ENCODE measurements at regions not wholly inside any gene's neighbourhood (a gene's known extent, or its start where the extent isn't known, plus 50 kb on each side); places are given as distances from the start of the nearest gene placed in this dataset.

DNA sequence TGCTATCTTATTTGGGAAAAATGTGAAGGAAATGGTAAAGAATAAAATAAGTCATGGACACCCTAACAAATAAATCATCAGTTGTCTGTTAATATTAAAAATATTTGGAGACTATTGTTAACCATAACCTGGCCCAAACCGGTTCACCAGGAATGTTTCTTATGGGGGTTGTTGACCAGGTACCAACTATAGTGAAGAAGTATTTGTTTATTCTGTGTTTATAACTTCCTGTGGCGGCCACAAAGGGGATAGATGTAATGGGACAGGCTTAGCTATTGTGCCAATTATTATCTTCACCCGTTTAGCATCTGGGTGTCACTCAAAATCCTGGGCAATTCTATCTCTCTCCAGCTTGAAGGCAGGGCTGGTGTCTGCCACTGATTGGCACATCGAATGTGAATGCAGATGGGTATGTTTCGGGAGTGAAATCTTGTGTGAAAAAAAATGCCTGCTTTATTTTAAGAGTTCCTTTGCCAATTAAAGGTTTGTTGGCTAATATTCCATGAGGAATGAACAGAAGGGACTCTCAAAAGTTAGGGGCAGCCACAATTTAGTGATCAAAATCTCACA, 500.9 kb downstream of the ARL4A start:
- no peak for DNase-seq
- Histone ChIP-seq H3K4me3 (ENCODE audit: control extremely low read depth in 1 of 5, extremely low read depth in 1 of 5, insufficient read depth in 1 of 5, low read depth in 2 of 5, low read length in 4 of 5) (no peak overlapping the region), H3K4me1 (ENCODE audit: control insufficient read depth in 2 of 2, insufficient read depth in 2 of 2, low read length in 2 of 2) (no peaks in the 10 kb centered on the region), H3K9ac (ENCODE audit: low read length) (no peak overlapping the region), H3K4me2 (replicated peaks; ENCODE audit: low read depth, low read length, poor library complexity, severe bottlenecking) (no peak overlapping the region), H3K27ac (ENCODE audit: low read length in 2 of 2) (no peak overlapping the region), H4K20me1 (ENCODE audit: control insufficient read depth, insufficient read depth, low read length, poor library complexity, severe bottlenecking) (no peaks in the 10 kb centered on the region), H3K27me3 (replicated peaks in 1 of 4; ENCODE audit: control extremely low read depth in 1 of 4, control insufficient read depth in 3 of 4, insufficient read depth in 4 of 4, low read length in 3 of 4) (no peaks in the 10 kb centered on the region), H3K36me3 (replicated peaks in 1 of 2; ENCODE audit: control extremely low read depth in 1 of 2, control insufficient read depth in 1 of 2, extremely low read depth in 1 of 2, insufficient read depth in 2 of 2, low read length in 1 of 2) (no peaks in the 10 kb centered on the region), H3K79me2 (ENCODE audit: control insufficient read depth, insufficient read depth, low read length) (no peaks in the 10 kb centered on the region), H2AFZ (ENCODE audit: insufficient read depth, low read depth, low read length, poor library complexity, severe bottlenecking) (no peak overlapping the region), H3K9me3 (ENCODE audit: control extremely low read depth in 1 of 3, control insufficient read depth in 2 of 3, insufficient read depth in 1 of 3, low read length in 2 of 3) (no peaks in the 10 kb centered on the region)
- intact Hi-C loops (cut with micrococcal nuclease): no loop called here
- Mint-ChIP-seq H3K9me3 (ENCODE audit: insufficient read depth) (no peaks in the 10 kb centered on the region), H3K4me3 (no peak overlapping the region), H3K27ac (no peak overlapping the region), H3K27me3 (peaks cover 6% of the 10 kb centered on the region), H3K4me1 (no peaks in the 10 kb centered on the region)
- no peak for TF ChIP-seq EZH2 (IDR thresholded peaks at IDR 0.05; ENCODE audit: borderline replicate concordance, insufficient read depth, low read depth, low read length, poor library complexity, severe bottlenecking)
- TF ChIP-seq, protein P1, sequence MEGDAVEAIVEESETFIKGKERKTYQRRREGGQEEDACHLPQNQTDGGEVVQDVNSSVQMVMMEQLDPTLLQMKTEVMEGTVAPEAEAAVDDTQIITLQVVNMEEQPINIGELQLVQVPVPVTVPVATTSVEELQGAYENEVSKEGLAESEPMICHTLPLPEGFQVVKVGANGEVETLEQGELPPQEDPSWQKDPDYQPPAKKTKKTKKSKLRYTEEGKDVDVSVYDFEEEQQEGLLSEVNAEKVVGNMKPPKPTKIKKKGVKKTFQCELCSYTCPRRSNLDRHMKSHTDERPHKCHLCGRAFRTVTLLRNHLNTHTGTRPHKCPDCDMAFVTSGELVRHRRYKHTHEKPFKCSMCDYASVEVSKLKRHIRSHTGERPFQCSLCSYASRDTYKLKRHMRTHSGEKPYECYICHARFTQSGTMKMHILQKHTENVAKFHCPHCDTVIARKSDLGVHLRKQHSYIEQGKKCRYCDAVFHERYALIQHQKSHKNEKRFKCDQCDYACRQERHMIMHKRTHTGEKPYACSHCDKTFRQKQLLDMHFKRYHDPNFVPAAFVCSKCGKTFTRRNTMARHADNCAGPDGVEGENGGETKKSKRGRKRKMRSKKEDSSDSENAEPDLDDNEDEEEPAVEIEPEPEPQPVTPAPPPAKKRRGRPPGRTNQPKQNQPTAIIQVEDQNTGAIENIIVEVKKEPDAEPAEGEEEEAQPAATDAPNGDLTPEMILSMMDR (IDR thresholded peaks at IDR 0.05): no peak
- CTCF ChIA-PET: no interaction called here
- POLR2A ChIA-PET: no interaction called here
- no peak for ATAC-seq (ENCODE audit: low read depth)
- 78% methylated on average over 4 of the region's 5 CpGs for WGBS (ENCODE audit: insufficient coverage)

DNA sequence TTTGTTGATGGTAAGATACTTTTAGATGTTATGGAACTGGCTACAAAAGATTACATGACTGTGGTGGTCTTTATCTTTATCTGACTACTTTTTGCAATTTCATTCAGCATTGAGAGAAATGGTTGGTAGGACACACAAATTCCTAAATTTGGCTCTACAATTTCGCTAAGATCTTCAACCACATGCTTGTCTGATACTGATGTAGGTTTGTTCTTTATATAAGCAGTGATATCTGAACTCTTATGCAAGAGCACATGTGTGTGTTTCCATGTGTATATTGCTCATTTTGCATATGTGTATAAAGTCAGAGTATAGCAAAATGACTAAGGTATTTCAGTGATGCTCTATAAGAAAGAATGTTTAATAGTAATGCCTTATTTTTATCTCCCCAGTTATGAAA, 501.5 kb downstream of the ARL4A start:
- Mint-ChIP-seq H3K9me3 (ENCODE audit: insufficient read depth) (no peaks in the 10 kb centered on the region), H3K27me3 (peaks cover 6% of the 10 kb centered on the region), H3K4me3 (no peak overlapping the region), H3K4me1 (no peaks in the 10 kb centered on the region), H3K27ac (no peak overlapping the region)
- TF ChIP-seq EZH2 (IDR thresholded peaks at IDR 0.05; ENCODE audit: borderline replicate concordance, insufficient read depth, low read depth, low read length, poor library complexity, severe bottlenecking): no peak
- TF ChIP-seq, protein P1 (IDR thresholded peaks at IDR 0.05): no peak
- H3K4me2 ChIP-seq (replicated peaks; ENCODE audit: low read depth, low read length, poor library complexity, severe bottlenecking): no peak overlapping the region
- H3K9ac ChIP-seq (ENCODE audit: low read length): no peak overlapping the region
- H2AFZ ChIP-seq (ENCODE audit: insufficient read depth, low read depth, low read length, poor library complexity, severe bottlenecking): no peak overlapping the region
- ATAC-seq (ENCODE audit: low read depth) (no peak), DNase-seq (no peak)
- H3K27me3 ChIP-seq (replicated peaks in 1 of 4; ENCODE audit: control extremely low read depth in 1 of 4, control insufficient read depth in 3 of 4, insufficient read depth in 4 of 4, low read length in 3 of 4): no peaks in the 10 kb centered on the region
- WGBS (ENCODE audit: insufficient coverage): no CpG with 5 or more reads among the region's 1 CpG
- H3K4me1 ChIP-seq (ENCODE audit: control insufficient read depth in 2 of 2, insufficient read depth in 2 of 2, low read length in 2 of 2): no peaks in the 10 kb centered on the region
- H3K79me2 ChIP-seq (ENCODE audit: control insufficient read depth, insufficient read depth, low read length): no peaks in the 10 kb centered on the region
- H3K4me3 ChIP-seq (ENCODE audit: control extremely low read depth in 1 of 5, extremely low read depth in 1 of 5, insufficient read depth in 1 of 5, low read depth in 2 of 5, low read length in 4 of 5): no peak overlapping the region
- no peaks in the 10 kb centered on the region for H4K20me1 ChIP-seq (ENCODE audit: control insufficient read depth, insufficient read depth, low read length, poor library complexity, severe bottlenecking)
- no peaks in the 10 kb centered on the region for H3K9me3 ChIP-seq (ENCODE audit: control extremely low read depth in 1 of 3, control insufficient read depth in 2 of 3, insufficient read depth in 1 of 3, low read length in 2 of 3)
- H3K27ac ChIP-seq (ENCODE audit: low read length in 2 of 2): no peak overlapping the region
- POLR2A ChIA-PET: no interaction called here
- intact Hi-C loops (cut with micrococcal nuclease): no loop called here
- H3K36me3 ChIP-seq (replicated peaks in 1 of 2; ENCODE audit: control extremely low read depth in 1 of 2, control insufficient read depth in 1 of 2, extremely low read depth in 1 of 2, insufficient read depth in 2 of 2, low read length in 1 of 2): no peaks in the 10 kb centered on the region
- CTCF ChIA-PET: no interaction called here
